PC-9 (cell line): ENCODE measurements at regions not wholly inside any gene's neighbourhood (a gene's known extent, or its start where the extent isn't known, plus 50 kb on each side); places are given as distances from the start of the nearest gene placed in this dataset.
A peak's percentile ranks its signal among the peaks of the same experiment; 100 is the strongest.

Experiments used
- BruUV-seq: library from RNA; stranded (reverse); fragments of 400-500 nt; replicated peaks from 2 replicates; lab custom pipeline; 2021; lab: Mats Ljungman, UMichigan
- CTCF ChIA-PET: fragments of 300-600 bp; sonication (Branson Sonifier 250); formaldehyde crosslinking; loops from one replicate; lab custom pipeline; 2022; ENCODE audit warnings: antibody characterized with exemption; lab: Charles Lee
- POLR2A ChIA-PET: fragments of 300-600 bp; sonication (Branson Sonifier 250); formaldehyde crosslinking; loops from one replicate; lab custom pipeline; 2022; ENCODE audit warnings: antibody characterized with exemption; ENCODE audit not compliant: unreplicated experiment; lab: Charles Lee
- DNase-seq, 2 experiments: peaks; one replicate each; pipeline versions ENCODE4 v3.0.0 to v3.0.0-alpha.2; 2015 to 2022; ENCODE audit warnings: mixed read lengths in 1 of 2
- H2AFZ ChIP-seq: fragments of 200-600 bp; sonication (generic); 2 replicates; pipeline ENCODE4 v1.8.1; 2017; ENCODE audit warnings: antibody characterized with exemption
- H3F3A ChIP-seq: fragments of 200-600 bp; sonication (generic); 2 replicates; pipeline ENCODE4 v1.8.1; 2017; ENCODE audit warnings: antibody characterized with exemption, mild to moderate bottlenecking, low read depth; ENCODE audit not compliant: insufficient read depth
- H3K27ac ChIP-seq: fragments of 200-600 bp; sonication (generic); 2 replicates; pipeline ENCODE4 v1.6.1; 2016; ENCODE audit warnings: mixed run types
- H3K27me3 ChIP-seq: fragments of 200-600 bp; sonication (generic); 2 replicates; pipeline ENCODE4 v1.6.1; 2016; ENCODE audit warnings: low read depth, mixed run types; ENCODE audit not compliant: insufficient read depth
- H3K36me3 ChIP-seq: fragments of 200-600 bp; sonication (generic); 2 replicates; pipeline ENCODE4 v1.6.1; 2016; ENCODE audit warnings: low read depth, mixed run types
- H3K4me1 ChIP-seq: fragments of 200-600 bp; sonication (generic); replicated peaks from 2 replicates; pipeline ENCODE4 v1.6.1; 2016; ENCODE audit warnings: mixed run types; ENCODE audit not compliant: insufficient read depth
- H3K4me2 ChIP-seq: fragments of 200-600 bp; sonication (generic); 2 replicates; pipeline ENCODE4 v1.6.1; 2017; ENCODE audit warnings: mixed run types
- H3K4me3 ChIP-seq: fragments of 200-600 bp; sonication (generic); 2 replicates; pipeline ENCODE4 v1.6.1; 2016; ENCODE audit warnings: mixed run types
- H3K79me2 ChIP-seq: fragments of 200-600 bp; sonication (generic); 2 replicates; pipeline ENCODE4 v1.6.1; 2017; ENCODE audit warnings: low read depth, mixed run types
- H3K9me2 ChIP-seq: fragments of 200-600 bp; sonication (generic); 2 replicates; pipeline ENCODE4 v1.8.1; 2017; ENCODE audit warnings: mild to moderate bottlenecking; ENCODE audit not compliant: insufficient read depth
- H3K9me3 ChIP-seq: fragments of 200-600 bp; sonication (generic); 2 replicates; pipeline ENCODE4 v1.8.1; 2016; ENCODE audit warnings: low read depth; ENCODE audit not compliant: insufficient read depth
- H4K20me1 ChIP-seq: fragments of 200-600 bp; sonication (generic); 2 replicates; pipeline ENCODE4 v1.8.1; 2017; ENCODE audit not compliant: insufficient read depth
- CTCF ChIP-seq: fragments of 200-600 bp; sonication (generic); conservative IDR thresholded peaks from 2 replicates; pipeline ENCODE4 v1.6.1; 2017; ENCODE audit warnings: mixed run types, antibody characterized with exemption, mild to moderate bottlenecking, moderate library complexity
- EZH2 ChIP-seq: fragments of 200-600 bp; sonication (generic); IDR thresholded peaks from 2 replicates; pipeline ENCODE4 v1.8.0; 2017; ENCODE audit warnings: antibody characterized with exemption, low read depth
- intact Hi-C: fragments of 100-400 bp; cut with micrococcal nuclease; formaldehyde crosslinking; loops from one replicate; pipeline ENCODE4 v1.10.0; 2022; ENCODE audit not compliant: unreplicated experiment

DNA sequence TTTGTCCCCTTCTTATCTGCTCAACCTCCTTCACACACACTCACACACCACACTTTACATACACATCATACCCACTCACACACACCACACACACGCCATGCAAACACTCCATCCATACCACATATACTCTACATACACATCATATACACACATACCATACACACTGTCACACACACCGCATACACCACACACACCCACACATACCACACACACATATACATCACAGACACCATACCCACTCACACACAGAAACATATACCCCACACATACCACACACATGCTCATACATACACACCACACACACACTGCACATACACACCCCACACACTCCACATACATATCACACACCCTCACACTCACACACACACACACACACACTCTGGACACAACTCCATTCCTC lies 54.3 kb upstream of the ACP3 start:
- no peak overlapping the region for H3K4me3 ChIP-seq
- H3K9me2 ChIP-seq: no peaks in the 10 kb centered on the region
- H3K36me3 ChIP-seq: no peaks in the 10 kb centered on the region
- H3K27ac ChIP-seq: peak overlapping the region; percentile 65; the same call in 1 of the 2 replicates
- H3K27me3 ChIP-seq: no peaks in the 10 kb centered on the region
- H3K4me1 ChIP-seq: peaks cover 35% of the 10 kb centered on the region
- no TSS peak for BruUV-seq
- no peaks in the 10 kb centered on the region for H3K79me2 ChIP-seq
- H2AFZ ChIP-seq: no peak overlapping the region
- ChIA-PET POLR2A (no interaction called here), CTCF (no interaction called here)
- no peak for TF ChIP-seq CTCF
- TF ChIP-seq EZH2: no peak
- H4K20me1 ChIP-seq: no peaks in the 10 kb centered on the region
- H3K4me2 ChIP-seq: no peak overlapping the region
- intact Hi-C loops: no loop called here
- H3F3A ChIP-seq: peaks cover 19% of the 10 kb centered on the region
- DNase-seq: no peak
- peaks cover 19% of the 10 kb centered on the region for H3K9me3 ChIP-seq

GRCh38 chr3:132265028-132265427 lies 52.2 kb upstream of the ACP3 start:
- Histone ChIP-seq H3K79me2 (no peaks in the 10 kb centered on the region), H3F3A (peaks cover 19% of the 10 kb centered on the region), H3K27me3 (no peaks in the 10 kb centered on the region), H3K36me3 (no peaks in the 10 kb centered on the region), H3K27ac (peak overlapping the region; percentile 61), H2AFZ (0 out of 2 replicates have a peak overlapping the region, but pooled peaks have one; percentile 1), H4K20me1 (no peaks in the 10 kb centered on the region), H3K9me3 (peaks cover 19% of the 10 kb centered on the region), H3K4me1 (peaks cover 35% of the 10 kb centered on the region), H3K9me2 (no peaks in the 10 kb centered on the region), H3K4me2 (0 out of 2 replicates have a peak overlapping the region, but pooled peaks have one; percentile 27), H3K4me3 (no peak overlapping the region)
- DNase-seq: peak; percentile 12 to 54
- ChIA-PET POLR2A (interaction anchor here (0.6 kb wide), 1 partner anchor 19 kb away, joined by 5 read pairs; no protein-coding TSS in a partner anchor), CTCF (no interaction called here)
- BruUV-seq: no TSS peak
- intact Hi-C loops: loop anchor here (2.0 kb wide), 1 partner anchor 78 kb away; no protein-coding TSS in a partner anchor
- TF ChIP-seq EZH2 (no peak), CTCF (no peak)

DNA sequence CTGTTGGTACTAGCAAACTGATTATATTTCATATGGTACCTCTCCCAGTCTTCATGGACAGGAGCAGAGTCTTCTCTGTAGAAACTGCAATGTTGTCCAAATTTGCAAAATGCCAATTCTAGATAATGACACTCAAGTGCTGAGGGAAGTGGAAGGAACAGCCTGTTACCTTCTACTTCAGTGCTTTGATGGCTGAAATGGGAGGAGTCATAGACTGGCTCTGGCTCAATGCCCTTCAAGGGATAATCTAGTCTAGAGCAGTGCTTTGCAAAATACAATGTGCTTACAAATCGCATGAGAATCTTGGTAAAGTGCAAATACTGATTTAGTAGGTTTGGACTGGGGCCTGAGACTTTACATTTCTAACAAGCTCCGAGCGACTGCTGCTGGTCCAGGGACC lies 51.7 kb upstream of the ACP3 start:
- no peak overlapping the region for H2AFZ ChIP-seq
- H3K4me2 ChIP-seq: 0 out of 2 replicates have a peak overlapping the region, but pooled peaks have one; percentile 27
- no peaks in the 10 kb centered on the region for H4K20me1 ChIP-seq
- no peaks in the 10 kb centered on the region for H3K27me3 ChIP-seq
- ChIA-PET POLR2A (interaction anchor here (0.6 kb wide), 1 partner anchor 18 kb away, joined by 5 read pairs; no protein-coding TSS in a partner anchor), CTCF (no interaction called here)
- DNase-seq: no peak
- no peaks in the 10 kb centered on the region for H3K9me2 ChIP-seq
- H3K9me3 ChIP-seq: peaks cover 19% of the 10 kb centered on the region
- peaks cover 19% of the 10 kb centered on the region for H3F3A ChIP-seq
- H3K4me1 ChIP-seq: peaks cover 35% of the 10 kb centered on the region
- no peak overlapping the region for H3K4me3 ChIP-seq
- H3K79me2 ChIP-seq: no peaks in the 10 kb centered on the region
- H3K36me3 ChIP-seq: no peaks in the 10 kb centered on the region
- peak overlapping the region; percentile 61 for H3K27ac ChIP-seq
- intact Hi-C loops: loop anchor here (2.0 kb wide), 1 partner anchor 77 kb away; no protein-coding TSS in a partner anchor
- TF ChIP-seq EZH2 (no peak), CTCF (no peak)
- BruUV-seq: no TSS peak
